NCI-H187 treated with DMSO at 0.1 percent for 48 hours (cell line): ENCODE measurements at regions not wholly inside any gene's neighbourhood (a gene's known extent, or its start where the extent isn't known, plus 50 kb on each side); places are given as distances from the start of the nearest gene placed in this dataset.
A peak's percentile ranks its signal among the peaks of the same experiment; 100 is the strongest.

Experiments used
- DNase-seq: peaks from one replicate; lab custom pipeline; 2025; lab: John Stamatoyannopoulos, UW

DNA sequence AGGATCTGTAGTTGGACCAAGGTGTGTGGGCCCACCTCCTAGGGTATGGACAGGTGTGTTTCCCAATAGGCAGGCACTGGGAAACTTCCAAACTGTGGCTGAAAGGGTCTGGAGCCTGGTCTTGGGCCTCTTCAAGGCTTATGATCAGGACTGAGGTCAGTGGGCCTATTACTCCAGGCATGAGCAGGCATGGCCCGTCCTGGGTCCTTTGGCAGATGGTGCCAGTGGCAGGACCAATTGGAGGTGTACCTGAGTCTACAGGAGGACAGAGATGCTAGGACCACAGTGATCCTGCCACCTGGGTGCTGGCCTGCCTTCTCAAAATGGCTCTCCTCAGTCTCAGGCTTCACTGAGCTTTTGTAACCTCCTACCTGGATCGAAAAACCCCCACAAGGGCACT is 95.4 kb downstream of the RAB18 start:
- no peak for DNase-seq

GRCh38 chr10:27600930-27601329 is 96.8 kb downstream of the RAB18 start:
- no peak for DNase-seq

DNA sequence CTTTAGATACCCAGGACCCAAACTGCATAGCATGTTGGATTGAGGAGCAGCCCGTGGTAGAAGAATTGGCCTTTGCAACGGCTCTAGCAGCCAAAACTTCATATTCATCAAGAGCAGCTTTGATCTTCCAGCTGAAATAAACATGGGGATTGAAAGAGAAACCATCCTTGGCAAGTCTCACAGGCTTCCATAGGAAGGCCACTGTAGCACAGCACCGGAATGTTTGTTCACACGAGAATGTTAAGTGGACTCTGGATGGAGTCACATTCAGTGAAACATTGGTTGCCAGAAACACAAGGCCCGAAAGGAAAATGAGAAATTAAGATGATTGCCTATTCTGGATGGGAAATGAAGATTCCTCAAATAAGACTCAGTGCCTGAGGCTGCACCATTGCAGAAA is 97.4 kb downstream of the RAB18 start:
- DNase-seq: no peak

- DNase-seq: no peak
These were observed 97.9 kb downstream of the RAB18 start for GRCh38 chr10:27601946-27602538.

DNA sequence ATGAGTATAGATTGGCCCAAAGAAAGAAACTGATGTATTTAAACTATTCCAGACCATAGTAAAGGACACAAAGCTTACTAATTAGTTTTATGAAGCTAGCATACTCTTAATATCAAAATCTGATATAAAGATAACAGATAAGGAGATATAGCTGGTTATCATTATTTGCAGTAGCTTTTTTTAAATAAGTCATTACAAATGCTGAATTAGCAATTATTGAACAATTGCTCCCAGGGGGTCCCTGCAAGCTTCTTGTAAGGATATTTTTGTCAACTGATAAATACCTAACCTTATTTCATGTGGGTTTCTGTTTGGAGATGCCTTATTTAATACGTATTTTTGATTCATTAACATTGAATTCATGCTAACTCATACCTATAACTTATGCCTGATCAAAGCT is 99.0 kb downstream of the RAB18 start:
- no peak for DNase-seq

DNA sequence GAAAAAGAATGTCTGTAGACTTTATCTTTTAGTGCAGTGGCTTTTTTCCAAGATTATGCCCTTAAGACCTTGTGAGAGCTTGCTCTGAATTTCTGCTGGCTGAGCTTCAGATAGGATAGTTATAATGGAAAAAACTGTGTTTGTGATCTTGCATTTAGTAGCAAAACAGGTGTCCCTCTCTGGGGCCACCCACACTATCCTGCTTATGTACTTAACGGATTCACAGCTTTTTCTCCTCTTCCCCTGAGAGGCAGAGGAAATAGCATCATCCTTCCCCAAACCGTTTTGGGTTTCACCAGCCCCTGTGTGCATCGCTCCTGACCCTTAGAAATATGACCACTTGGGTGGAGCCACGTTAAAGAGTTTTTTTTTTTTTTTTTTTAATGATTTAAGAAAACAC is 101.2 kb downstream of the RAB18 start:
- DNase-seq: no peak

GRCh38 chr10:27607591-27607990 is 103.5 kb downstream of the RAB18 start:
- no peak for DNase-seq

DNA sequence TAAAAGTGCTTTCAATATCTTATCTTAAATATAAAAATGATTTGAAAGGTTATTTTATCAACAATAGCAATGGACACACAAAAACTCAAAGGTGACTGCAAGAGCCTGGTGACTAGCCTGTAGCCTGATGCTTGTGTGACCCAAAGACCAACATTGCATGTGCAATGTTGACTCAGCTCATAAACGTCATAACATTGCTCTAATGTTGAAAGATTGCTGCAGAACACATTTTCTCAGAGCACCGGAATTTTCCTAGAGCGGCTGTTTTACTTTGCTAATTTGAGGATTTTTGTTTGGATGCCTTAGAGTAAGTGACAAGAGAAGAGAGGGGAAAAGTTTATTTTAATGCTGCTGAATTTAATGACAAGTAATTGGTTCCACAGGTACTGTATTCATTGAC is 107.1 kb downstream of the RAB18 start:
- no peak for DNase-seq

GRCh38 chr10:27611744-27612550 is 107.8 kb downstream of the RAB18 start:
- peak; percentile 25 for DNase-seq

- no peak for DNase-seq
These were observed 108.5 kb downstream of the RAB18 start for GRCh38 chr10:27612551-27613035.

GRCh38 chr10:27614776-27615175 is 110.7 kb downstream of the RAB18 start:
- DNase-seq: no peak

GRCh38 chr10:27618036-27618615 is 114.0 kb downstream of the RAB18 start:
- DNase-seq: no peak

- no peak for DNase-seq
These were observed 114.8 kb downstream of the RAB18 start for GRCh38 chr10:27618906-27619305.

DNA sequence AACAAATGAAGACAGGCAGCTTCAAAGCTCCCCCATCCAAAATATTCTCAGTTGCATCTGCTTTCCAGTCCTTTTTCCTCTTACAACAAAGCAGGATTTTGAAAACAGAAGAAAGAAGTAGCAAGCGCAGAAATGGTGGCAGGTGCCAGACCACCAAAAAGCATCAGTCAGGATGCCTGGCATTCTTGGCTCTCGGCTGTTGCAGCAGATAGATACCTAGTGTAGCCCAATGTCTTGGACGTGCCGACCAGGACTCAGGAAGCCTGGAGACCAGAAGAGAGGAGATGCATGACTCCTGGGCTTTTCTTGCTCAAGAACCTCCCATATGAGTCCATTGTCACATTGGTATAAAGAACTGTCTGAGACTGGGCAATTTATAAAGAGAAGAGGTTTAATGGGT is 115.2 kb downstream of the RAB18 start:
- no peak for DNase-seq

GRCh38 chr10:27620430-27621397 is 116.6 kb downstream of the RAB18 start:
- DNase-seq: no peak

DNA sequence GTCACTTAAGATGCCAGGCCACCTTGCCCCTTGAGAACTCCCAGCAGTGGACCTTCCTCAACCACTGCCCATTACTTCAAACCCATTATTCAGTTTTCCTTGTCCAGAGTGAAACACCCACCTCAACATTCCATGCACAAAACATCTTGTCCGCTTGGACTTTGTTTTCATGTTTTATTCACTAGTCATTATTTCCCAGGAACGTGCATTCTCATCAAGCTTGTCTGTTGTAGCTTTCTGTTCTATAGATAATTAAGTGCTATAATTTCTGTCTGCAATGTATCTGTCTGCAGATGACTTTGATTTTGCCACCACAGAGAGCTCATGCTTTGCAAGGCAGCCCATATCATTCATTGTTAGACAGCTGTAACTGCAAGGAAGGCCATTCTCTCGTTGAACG is 117.4 kb downstream of the RAB18 start:
- DNase-seq: no peak

GRCh38 chr10:27622596-27622995 is 118.5 kb downstream of the RAB18 start:
- DNase-seq: no peak
